Type B pancreatic cell (in vitro differentiated cells): ENCODE measurements at regions not wholly inside any gene's neighbourhood (a gene's known extent, or its start where the extent isn't known, plus 50 kb on each side); places are given as distances from the start of the nearest gene placed in this dataset.
"Not testable (repeated sequence)": the region's sequence is repeated elsewhere in the genome, so short reads cannot be mapped to it uniquely, and the experiment has no call there.

ENCODE experiments used
- DNase-seq: peaks from one replicate; pipeline ENCODE4 v3.0.0; 2021; ENCODE audit warnings: mixed read lengths; ENCODE audit not compliant: unreplicated experiment; ENCODE audit errors: extremely low spot score
- H3K27ac Mint-ChIP-seq: 2 replicates; pipeline ENCODE4 v1.8.0; 2021; ENCODE audit warnings: mild to moderate bottlenecking, mixed read lengths
- H3K27me3 Mint-ChIP-seq: 2 replicates; pipeline ENCODE4 v1.8.0; 2021; ENCODE audit warnings: mixed read lengths
- H3K36me3 Mint-ChIP-seq: 2 replicates; pipeline ENCODE4 v1.8.0; 2021; ENCODE audit warnings: mixed read lengths
- H3K4me1 Mint-ChIP-seq: one replicate; pipeline ENCODE4 v1.8.0; 2021; ENCODE audit warnings: mixed read lengths; ENCODE audit not compliant: unreplicated experiment
- H3K4me3 Mint-ChIP-seq: 2 replicates; pipeline ENCODE4 v1.8.0; 2021; ENCODE audit warnings: mild to moderate bottlenecking, mixed read lengths
- H3K9me3 Mint-ChIP-seq: 2 replicates; pipeline ENCODE4 v1.8.0; 2021; ENCODE audit warnings: mixed read lengths
- TF ChIP-seq, protein P1 (sequence below): fragments of 200-600 bp; sonication (generic); conservative IDR thresholded peaks from 2 replicates; pipeline ENCODE4 v1.5.0; 2021; ENCODE audit warnings: antibody characterized with exemption, mild to moderate bottlenecking

DNA sequence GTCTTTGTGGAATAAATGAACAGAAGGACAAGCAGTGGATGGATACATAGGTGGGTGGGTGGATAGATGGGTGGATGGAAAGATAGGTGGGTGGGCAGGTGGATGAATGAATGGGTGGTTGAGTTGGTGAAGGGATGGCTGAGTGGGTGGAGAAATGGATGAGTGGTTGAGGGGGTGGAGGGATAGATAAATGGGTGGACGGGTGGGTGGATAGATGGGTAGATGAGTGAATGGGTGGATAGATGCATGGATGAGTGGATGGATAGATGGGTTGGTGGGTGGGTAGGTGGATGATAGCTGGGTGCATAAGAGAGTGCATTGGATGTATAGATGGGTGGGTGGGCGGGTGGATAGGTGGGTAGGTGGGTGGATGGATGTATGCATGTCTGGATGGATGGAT lies 63.5 kb downstream of the UNC93B1 start:
- not testable (repeated sequence) for H3K36me3 Mint-ChIP-seq, H3K4me1 Mint-ChIP-seq, H3K4me3 Mint-ChIP-seq, H3K27ac Mint-ChIP-seq, H3K27me3 Mint-ChIP-seq, DNase-seq, H3K9me3 Mint-ChIP-seq

DNA sequence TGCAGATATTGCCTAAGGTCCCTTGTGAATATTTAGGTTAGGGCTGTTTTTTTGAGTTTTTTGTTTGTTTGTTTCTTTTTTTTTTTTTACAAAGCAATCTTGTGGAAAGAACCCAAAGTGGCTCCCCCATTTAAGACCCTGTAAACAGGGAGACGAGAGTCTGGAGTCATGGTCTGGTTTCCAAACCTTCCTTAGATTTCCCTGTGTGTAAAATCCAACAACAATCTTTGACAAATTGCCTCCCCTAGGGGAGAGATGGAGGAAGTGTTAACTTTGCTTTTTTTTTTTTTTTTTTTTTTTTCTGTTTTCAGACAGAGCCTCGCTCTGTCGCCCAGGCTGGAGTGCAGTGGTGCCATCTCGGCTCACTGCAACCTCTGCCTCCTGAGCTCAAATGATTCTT lies 64.9 kb downstream of the UNC93B1 start:
- not testable (repeated sequence) for H3K27me3 Mint-ChIP-seq, H3K27ac Mint-ChIP-seq, H3K4me3 Mint-ChIP-seq, H3K4me1 Mint-ChIP-seq, DNase-seq, H3K36me3 Mint-ChIP-seq, H3K9me3 Mint-ChIP-seq
- TF ChIP-seq, protein P1, sequence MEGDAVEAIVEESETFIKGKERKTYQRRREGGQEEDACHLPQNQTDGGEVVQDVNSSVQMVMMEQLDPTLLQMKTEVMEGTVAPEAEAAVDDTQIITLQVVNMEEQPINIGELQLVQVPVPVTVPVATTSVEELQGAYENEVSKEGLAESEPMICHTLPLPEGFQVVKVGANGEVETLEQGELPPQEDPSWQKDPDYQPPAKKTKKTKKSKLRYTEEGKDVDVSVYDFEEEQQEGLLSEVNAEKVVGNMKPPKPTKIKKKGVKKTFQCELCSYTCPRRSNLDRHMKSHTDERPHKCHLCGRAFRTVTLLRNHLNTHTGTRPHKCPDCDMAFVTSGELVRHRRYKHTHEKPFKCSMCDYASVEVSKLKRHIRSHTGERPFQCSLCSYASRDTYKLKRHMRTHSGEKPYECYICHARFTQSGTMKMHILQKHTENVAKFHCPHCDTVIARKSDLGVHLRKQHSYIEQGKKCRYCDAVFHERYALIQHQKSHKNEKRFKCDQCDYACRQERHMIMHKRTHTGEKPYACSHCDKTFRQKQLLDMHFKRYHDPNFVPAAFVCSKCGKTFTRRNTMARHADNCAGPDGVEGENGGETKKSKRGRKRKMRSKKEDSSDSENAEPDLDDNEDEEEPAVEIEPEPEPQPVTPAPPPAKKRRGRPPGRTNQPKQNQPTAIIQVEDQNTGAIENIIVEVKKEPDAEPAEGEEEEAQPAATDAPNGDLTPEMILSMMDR = peak; percentile 51

DNA sequence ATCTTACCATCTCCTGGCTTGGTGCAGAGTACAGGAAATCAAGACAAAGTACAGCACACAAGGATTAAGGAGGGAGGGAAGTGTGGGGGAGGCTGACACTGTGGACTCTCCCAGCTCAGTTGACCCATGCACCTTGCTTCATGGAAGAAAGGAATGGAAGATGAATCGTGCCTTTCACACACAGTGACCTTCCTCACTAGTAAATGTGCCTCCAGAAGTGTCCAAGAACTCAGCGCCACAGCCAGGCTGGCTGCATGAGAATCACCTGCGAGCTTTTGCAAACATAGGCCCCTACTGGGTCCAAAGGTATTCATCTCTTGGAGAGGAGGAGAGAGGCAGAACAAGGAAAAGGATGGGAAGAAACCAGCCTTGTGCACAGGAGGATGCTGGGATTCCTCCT lies 65.5 kb downstream of the UNC93B1 start:
- not testable (repeated sequence) for H3K27me3 Mint-ChIP-seq, H3K4me3 Mint-ChIP-seq, DNase-seq, H3K4me1 Mint-ChIP-seq, H3K9me3 Mint-ChIP-seq, H3K36me3 Mint-ChIP-seq
- H3K27ac Mint-ChIP-seq = peak overlapping the region; percentile 50

DNA sequence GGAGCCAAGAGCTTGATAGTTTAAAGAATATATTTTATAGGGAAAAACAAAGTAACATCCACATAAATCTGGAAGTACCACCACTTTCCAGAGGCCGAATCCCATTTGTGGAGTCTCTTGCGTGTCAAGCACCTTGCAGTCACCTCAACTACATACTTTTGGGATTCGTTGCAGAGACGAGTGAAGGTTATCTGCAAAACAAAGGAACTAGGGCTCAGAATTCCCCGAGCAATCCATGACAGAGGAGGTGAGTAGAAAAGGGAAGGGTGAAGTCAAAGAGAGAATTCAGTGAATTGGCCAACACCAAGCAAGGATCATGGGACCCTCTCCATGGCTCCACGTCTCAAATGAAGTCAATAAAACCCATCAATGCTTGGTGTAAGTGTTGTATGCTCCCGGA lies 80.3 kb downstream of the UNC93B1 start:
- H3K4me3 Mint-ChIP-seq, H3K36me3 Mint-ChIP-seq, H3K27ac Mint-ChIP-seq, H3K4me1 Mint-ChIP-seq, H3K9me3 Mint-ChIP-seq, DNase-seq: not testable (repeated sequence)
- H3K27me3 Mint-ChIP-seq = peaks cover 31% of the 10 kb centered on the region

DNA sequence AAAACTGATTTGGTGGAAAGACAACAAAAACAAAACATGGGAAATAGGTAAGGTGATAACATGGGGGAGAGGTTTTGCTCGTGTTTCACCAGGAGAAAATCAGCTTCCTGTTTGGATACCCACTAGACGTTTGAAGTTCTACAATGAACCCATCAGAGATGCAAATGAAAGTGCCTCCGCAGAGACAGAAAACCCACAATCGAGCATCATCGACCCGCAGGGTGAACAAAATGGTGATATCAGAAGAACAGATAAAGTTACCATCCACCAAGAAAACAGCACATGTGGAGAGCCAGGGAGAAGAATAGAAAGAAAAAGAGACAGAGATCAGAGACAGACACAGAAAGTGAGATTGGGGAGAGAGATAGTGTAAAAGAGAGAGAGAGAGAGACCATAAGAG lies 83.4 kb downstream of the UNC93B1 start:
- H3K36me3 Mint-ChIP-seq, H3K4me3 Mint-ChIP-seq, H3K27ac Mint-ChIP-seq: not testable (repeated sequence)

DNA sequence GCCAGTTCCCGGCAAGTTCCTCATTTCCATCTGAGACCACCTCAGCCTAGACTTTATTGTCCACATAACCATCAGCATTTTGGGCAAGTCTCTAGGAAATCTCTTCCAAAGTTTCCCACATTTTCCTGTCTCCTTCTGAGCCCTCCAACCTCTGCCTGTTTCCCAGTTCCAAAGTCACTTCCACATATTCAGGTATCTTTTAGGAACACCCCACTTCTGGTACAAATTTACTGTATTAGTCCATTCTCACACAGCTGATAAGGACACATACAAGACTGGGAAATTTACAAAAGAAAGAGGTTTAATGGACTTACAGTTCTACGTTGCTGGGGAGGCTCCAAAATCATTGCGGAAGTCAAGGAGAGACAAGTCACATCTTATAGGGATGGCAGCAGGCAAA lies 91.7 kb downstream of the UNC93B1 start:
- H3K36me3 Mint-ChIP-seq, H3K9me3 Mint-ChIP-seq, H3K27ac Mint-ChIP-seq, H3K27me3 Mint-ChIP-seq, H3K4me1 Mint-ChIP-seq, DNase-seq, H3K4me3 Mint-ChIP-seq: not testable (repeated sequence)

More for the DNA sequence above, 83.4 kb downstream of the UNC93B1 start:
- DNase-seq, H3K9me3 Mint-ChIP-seq, H3K4me1 Mint-ChIP-seq: not testable (repeated sequence)
- H3K27me3 Mint-ChIP-seq = peaks cover 27% of the 10 kb centered on the region

DNA sequence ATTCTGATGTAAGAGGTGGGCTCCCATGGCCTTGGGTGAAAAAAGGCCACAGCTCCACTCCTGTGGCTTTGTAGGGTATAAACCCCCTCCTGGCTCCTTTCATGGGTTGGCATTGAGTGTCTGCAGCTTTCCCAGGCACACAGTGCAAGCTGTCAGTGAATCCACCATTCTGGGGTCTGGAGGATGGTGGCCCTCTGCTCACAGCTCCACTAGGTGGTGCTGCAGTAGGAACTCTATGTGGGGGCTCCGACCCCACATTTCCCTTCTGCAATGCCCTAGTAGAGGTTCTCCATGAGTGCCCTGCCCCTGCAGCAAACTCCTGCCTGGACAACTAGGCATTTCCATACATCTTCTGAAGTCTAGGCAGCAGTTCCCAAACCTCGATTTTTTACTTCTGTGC lies 92.7 kb downstream of the UNC93B1 start:
- not testable (repeated sequence) for H3K4me1 Mint-ChIP-seq, H3K36me3 Mint-ChIP-seq, H3K27me3 Mint-ChIP-seq, H3K9me3 Mint-ChIP-seq, DNase-seq, H3K27ac Mint-ChIP-seq, H3K4me3 Mint-ChIP-seq

DNA sequence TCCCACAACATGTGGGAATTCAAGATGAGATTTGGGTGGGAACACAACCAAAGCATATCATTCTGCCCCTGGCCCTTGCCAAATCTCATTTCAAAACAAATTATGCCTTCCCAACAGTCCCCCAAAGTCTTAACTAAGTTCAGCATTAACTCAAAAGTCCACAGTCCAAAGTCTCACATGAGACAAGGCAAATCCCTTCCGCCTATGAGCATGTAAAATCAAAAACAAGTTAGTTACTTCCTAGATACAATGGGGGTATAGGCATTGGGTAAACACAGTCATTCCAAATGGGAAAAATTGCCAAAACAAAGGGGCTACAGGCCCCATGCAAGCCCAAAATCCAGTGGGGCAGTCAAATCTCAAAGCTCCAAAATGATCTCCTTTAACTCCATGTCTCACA lies 93.1 kb downstream of the UNC93B1 start:
- H3K4me3 Mint-ChIP-seq, H3K27me3 Mint-ChIP-seq, DNase-seq, H3K9me3 Mint-ChIP-seq, H3K4me1 Mint-ChIP-seq, H3K36me3 Mint-ChIP-seq, H3K27ac Mint-ChIP-seq: not testable (repeated sequence)

DNA sequence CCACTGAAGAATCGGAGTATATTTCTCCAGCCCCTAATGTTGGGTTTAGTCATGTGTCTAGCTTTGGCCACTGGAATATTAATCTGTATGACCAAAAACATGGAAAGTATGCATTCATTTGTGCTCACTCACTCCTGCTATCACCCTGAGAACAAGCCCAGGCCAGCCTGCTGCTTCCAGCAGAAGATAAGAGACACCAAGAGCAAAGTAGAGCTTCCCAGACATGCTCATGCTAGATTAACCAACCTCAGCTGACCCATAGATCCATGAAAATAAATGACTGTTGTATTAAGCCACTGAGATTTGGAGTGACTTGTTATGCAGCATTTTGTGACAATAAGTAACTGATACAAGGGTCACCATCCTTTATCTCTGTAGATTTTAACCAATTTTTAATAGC lies 96.9 kb downstream of the UNC93B1 start:
- H3K36me3 Mint-ChIP-seq, H3K4me3 Mint-ChIP-seq, H3K27me3 Mint-ChIP-seq, H3K27ac Mint-ChIP-seq, H3K9me3 Mint-ChIP-seq, H3K4me1 Mint-ChIP-seq, DNase-seq: not testable (repeated sequence)

DNA sequence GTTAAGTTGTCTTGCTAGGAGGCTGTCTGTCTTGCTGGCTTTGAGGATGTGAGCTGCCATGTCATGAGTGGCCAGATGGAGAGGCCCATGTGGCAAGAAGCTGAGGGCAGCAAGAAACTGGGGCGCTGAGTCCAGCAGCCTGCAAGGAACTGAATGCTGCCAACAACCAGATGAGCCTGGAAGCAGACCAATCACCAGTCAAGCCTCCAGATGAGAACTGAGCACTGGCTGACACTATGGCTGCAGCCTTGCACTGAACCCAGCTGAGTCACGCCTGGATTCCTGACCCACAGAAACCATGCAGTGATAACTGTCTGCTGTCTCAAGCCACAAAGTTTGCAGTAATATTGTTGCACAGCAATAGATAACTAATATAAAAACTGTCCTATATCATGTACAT lies 104.4 kb downstream of the UNC93B1 start:
- H3K4me3 Mint-ChIP-seq, H3K36me3 Mint-ChIP-seq, H3K27me3 Mint-ChIP-seq, DNase-seq, H3K4me1 Mint-ChIP-seq, H3K27ac Mint-ChIP-seq, H3K9me3 Mint-ChIP-seq: not testable (repeated sequence)

DNA sequence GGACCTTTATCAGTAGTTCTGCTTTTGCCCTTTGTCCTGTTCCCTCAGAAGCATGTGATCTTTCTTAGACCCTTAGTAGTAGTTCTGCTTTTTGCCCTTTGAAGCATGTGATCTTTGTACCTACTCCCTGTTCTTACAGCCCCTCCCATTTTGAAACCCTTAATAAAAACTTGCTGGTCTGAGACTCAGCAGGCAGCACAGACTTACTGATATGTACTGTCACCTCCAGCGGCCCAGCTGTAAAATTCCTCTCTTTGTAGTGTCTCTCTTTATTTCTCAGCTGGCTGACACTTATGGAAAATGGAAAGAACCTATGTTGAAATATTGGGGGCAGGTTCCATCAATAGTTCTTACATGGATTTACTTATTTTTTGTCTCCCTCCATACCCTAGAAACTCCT lies 110.4 kb downstream of the UNC93B1 start:
- not testable (repeated sequence) for DNase-seq, H3K4me1 Mint-ChIP-seq, H3K36me3 Mint-ChIP-seq, H3K27me3 Mint-ChIP-seq, H3K4me3 Mint-ChIP-seq, H3K27ac Mint-ChIP-seq, H3K9me3 Mint-ChIP-seq

DNA sequence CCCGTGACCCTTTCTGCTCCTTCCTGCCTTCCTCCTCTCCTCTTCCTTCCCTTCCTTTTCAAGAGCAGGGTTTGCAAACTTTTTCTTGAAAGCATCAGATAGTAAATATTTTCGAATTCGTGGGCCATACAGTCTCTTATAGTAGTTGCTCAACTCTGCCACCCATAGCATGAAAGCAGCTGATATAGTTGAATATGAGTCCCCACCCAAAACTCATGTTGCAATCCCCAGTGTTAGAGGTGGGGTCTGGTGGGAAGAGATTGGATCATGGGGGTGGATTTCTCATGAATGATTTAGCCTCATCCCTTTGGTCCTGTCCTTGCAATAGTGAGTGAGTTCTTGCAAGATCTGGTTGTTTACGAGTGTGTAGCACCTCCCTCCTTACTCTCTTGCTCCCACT lies 114.3 kb downstream of the UNC93B1 start:
- peaks cover 12% of the 10 kb centered on the region for H3K4me1 Mint-ChIP-seq
- H3K27me3 Mint-ChIP-seq, DNase-seq, H3K27ac Mint-ChIP-seq, H3K36me3 Mint-ChIP-seq, H3K4me3 Mint-ChIP-seq, H3K9me3 Mint-ChIP-seq: not testable (repeated sequence)

DNA sequence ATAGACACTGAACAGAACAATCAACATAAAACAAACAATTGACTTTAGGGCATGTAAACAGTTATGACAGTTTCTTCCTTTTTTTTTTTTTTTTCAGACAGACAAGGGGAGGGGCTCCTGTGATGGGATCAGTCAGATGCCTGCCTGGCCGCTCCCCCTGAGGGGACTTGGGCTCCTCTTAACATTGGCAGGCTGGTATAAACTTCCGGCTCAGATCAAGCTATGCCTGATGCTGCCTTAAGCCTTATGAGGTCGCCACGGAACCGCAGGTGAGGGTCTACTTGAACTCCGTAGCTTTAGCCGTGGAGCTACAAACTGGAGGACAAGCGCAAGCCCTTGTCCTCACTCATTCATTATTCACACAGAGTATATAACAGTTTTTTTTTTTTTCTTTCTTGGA lies 115.8 kb downstream of the UNC93B1 start:
- not testable (repeated sequence) for H3K9me3 Mint-ChIP-seq, DNase-seq, H3K4me3 Mint-ChIP-seq, H3K36me3 Mint-ChIP-seq, H3K27ac Mint-ChIP-seq
- Mint-ChIP-seq H3K4me1 (peaks cover 17% of the 10 kb centered on the region), H3K27me3 (peaks cover 16% of the 10 kb centered on the region)

DNA sequence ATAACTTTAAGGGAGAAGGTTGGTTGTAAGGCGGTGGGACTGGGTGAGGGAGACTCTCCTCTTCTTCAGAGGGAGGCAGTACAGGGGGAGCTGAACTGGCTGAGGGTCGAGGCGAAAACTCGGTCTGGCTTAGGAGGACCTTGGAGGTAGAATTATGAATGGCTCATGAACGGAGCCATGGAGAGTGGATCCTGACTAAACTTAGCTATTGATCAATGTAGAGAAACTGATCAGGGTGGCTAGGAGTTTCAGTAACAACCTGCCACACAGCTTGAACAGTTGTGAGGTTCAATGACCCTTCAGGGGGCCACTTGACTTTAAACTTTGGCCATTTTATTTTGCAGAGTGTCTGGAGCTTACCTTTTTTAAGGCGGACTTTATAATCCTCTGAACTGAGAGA lies 117.2 kb downstream of the UNC93B1 start:
- not testable (repeated sequence) for DNase-seq, H3K4me3 Mint-ChIP-seq, H3K36me3 Mint-ChIP-seq, H3K9me3 Mint-ChIP-seq
- peak overlapping the region; percentile 46 for H3K27ac Mint-ChIP-seq
- peaks cover 19% of the 10 kb centered on the region for H3K27me3 Mint-ChIP-seq
- peaks cover 17% of the 10 kb centered on the region for H3K4me1 Mint-ChIP-seq
